HG02759 (cell line): ENCODE measurements at regions not wholly inside any gene's neighbourhood (a gene's known extent, or its start where the extent isn't known, plus 50 kb on each side); places are given as distances from the start of the nearest gene placed in this dataset.
"Not testable (repeated sequence)": the region's sequence is repeated elsewhere in the genome, so short reads cannot be mapped to it uniquely, and the experiment has no call there.

Experiments
- ATAC-seq: cut with Tn5 transposase; IDR thresholded peaks from one replicate; pipeline ENCODE4 v1.9.1; 2021; ENCODE audit warnings: mild to moderate bottlenecking, moderate library complexity; ENCODE audit not compliant: unreplicated experiment

DNA sequence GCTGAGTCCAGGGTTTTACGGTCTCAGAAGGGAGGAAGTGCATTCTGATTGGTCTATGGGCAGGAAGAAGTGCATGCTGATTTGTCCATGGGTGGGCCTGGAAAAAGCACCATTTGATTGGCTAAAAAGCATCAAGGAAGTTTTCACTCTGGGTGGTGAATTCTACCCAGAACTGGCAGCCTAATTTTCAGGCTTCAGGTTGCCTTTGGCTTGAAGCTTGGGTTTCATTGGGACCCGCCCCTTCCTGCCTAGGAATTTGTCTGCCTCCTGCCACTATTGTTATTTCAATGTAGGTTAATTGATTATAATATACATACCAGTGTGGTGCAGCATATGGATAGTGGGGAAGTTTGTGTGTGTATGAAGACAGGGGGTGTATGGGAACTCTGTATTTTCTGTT is 1355.9 kb downstream of the SI start:
- no peak for ATAC-seq

DNA sequence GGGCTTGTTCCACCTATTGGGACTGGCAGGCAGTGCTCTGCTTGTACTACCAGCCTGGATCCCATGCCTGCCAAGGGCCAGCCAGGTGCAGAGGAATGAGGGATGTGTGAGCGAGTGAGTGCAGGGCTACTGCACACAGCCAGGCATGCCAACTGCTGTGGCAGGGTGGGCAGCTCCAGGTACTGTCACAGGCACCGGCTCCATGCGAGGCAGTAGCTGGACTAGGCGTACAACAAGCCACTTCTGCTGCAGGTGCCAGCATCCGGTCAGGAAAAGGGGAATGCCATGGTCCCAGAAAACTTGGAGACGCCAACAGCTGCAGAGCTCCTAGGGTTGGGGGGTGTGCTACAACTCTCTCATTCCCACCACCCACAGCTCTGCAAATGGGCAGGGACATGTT is 1356.7 kb downstream of the SI start:
- no peak for ATAC-seq

DNA sequence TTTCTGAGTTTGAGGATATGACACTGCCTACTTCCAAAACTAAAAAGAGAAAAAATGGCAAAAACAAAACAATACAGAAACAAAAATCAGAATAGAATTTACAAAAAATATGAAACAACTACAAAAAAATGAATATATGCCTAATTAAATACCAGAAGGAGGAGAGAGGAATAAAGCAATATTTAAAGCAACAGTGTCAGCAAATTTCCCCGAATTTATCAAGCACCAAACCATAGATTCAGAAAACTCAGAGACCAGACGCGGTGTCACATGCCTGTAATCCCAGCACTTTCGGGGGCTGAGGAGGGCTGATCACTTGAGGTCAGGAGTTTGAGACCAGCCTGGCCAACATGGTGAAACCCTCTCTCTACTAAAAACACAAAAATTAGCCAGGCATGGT is 1360.9 kb downstream of the SI start:
- no peak for ATAC-seq

DNA sequence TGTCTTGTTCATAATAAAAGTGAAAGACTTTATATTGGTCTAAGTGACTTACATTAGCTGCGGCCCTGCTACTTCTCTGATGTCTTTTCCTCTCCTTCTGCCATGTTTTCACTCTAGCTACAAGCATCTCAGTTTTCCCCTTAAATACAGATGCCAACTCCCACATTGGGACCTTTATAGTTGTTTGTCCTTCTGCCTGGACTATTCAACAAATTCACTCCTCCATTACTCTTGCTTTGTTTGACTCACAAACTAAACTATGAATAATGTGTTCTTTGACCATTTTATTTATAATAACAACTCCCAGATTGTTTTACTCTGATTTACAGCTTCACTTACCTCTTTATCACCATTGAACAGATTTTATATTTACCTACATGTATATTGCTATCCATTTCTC is 1369.9 kb downstream of the SI start:
- ATAC-seq: no peak

DNA sequence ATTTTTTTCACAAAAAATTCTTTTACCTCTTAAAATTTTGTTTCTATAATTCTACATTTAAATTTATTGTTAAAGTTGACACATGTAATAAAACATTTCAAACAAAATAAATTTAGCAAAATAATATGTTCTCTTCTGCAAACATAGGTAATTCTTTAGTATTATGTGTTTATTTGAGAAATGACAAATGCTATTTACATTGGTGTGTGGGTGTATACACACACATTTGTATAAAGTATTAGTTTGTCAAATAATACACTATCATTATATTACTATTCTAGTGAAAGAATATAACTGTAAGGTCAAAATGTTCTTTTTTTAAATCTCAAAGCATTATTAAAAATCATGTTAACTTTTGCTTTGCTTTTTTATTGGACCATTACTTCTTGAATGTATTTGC is 1370.6 kb downstream of the SI start:
- ATAC-seq: no peak

DNA sequence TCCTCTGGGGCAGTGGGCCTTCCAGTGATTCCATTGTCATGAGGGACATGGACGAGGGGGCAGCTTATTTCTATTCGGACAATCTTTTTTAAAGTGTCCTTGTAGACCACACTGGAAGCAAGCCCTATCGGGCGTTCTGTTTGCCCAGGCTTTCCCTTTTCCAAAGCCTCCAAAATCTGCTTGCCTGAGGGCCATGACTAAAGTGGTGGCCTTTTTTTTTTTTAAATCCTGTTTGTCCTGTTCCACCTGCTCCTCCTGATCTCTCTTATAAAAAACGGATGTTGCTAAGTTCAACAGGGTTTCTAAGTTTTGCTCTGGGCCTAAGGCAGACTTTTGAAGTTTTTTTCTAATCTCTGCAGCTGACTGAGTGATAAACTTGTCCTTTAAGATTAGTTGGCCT is 1380.1 kb downstream of the SI start:
- ATAC-seq: not testable (repeated sequence)

DNA sequence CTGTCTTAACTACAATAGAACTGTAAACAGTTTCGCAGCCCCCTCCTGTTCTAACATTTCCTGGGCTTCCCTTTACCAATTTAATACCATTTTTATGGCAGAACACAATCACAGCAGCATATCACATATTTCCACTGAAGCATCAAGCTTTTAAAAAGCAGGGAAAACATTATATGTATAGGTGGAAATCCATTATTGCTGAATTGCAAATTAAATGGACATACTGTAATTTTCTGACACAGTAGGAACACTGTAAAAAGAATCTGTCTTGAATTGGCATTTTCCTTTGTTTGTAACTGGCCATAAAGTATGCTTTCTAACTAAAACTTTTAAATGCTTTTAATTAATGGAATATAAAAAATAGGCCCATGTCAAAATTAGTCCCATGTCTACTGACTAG is 1385.8 kb downstream of the SI start:
- ATAC-seq: no peak

DNA sequence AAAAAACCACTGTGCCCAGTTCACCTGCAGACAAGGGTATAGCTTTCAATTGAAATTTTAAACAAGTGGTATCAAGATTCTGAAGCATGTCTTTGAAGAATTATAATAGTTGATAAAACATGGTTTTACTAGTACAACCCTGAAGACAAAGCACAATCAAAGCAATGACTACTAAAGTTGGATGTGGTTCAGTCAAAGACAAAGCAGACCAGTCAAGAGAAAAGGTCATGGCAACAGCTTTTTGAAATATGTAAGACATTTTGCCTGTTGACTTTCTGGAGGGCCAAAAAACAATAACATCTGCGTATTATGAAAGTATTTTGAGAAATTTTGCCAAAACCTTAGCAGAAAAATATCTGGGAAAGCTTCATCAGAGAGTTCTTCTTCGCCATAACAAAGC is 1393.6 kb downstream of the SI start:
- ATAC-seq: no peak

DNA sequence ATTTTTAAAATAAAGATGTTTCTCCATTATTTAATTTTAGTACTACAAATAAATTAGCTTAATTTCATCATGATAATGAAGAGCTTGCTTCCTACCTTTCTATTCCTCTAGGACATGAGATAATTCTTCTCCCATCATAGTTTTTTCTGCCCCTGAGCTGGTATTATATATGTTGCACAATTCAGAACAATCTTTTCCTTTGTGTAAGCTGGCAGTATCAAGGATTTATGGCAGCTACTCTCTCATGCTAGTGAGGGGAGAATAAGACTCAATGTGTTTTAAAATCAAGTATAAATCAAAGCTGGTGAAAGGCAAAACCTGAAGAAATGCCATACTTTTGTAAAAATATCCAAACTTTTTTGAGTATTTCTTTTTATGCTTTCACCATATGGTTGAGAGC is 1405.3 kb downstream of the SI start:
- ATAC-seq: no peak

DNA sequence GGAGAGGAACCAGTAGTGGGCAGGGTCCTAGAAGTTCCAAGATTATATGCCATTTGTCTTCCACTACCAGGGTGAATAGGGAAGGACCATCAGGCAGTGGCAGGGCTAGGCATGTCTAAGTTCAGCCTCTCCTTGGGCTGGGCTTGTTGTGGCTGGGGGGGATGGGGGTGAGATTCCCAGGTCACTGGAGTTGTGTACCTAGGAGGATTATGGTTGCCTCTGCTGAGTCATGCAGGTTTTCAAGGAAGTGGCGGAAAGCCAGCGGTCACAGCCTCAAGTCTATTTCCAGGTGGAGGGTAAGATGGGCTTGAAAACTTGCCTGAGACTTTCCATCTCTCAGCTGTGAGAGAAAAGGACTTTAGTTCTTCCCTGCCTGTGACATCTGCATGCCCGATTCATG is 1407.1 kb downstream of the SI start:
- ATAC-seq: no peak

DNA sequence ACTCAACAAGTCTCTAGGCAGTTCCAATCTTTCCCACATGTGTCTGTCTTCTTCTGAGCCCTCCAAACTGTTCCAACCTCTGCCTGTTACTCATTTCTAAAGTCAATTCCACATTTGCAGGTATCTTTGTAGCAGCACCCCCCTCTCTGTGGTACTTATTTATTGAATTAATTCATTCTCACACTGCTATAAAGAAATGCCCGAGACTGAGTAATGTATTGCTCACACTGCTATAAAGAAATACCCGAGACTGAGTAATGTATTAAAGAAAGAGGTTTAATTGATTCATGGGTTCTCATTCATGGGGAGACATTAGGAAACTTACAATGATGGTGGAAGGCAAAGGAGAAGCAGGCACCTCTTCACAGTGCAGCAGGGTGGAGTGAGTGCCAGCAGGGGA is 1413.8 kb downstream of the SI start:
- ATAC-seq: no peak

DNA sequence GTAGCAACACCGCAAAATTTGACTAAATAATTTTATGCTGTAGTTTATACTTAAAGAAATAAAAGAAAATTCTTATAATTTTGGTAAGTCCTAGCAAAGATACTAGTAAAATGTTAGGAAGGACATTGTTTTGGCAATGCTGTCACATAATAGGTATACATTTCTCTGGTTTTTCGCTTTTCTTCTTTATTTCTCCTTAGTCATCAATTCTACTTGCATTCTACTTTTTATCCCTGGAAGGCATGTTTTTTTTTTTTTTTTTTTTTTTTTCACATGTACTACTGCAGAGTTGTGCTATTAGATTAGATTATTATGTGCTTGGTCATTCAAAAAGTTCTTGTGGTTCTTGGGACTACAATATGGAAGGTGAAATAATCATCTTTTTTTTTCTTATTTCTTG is 1421.2 kb downstream of the SI start:
- ATAC-seq: no peak

DNA sequence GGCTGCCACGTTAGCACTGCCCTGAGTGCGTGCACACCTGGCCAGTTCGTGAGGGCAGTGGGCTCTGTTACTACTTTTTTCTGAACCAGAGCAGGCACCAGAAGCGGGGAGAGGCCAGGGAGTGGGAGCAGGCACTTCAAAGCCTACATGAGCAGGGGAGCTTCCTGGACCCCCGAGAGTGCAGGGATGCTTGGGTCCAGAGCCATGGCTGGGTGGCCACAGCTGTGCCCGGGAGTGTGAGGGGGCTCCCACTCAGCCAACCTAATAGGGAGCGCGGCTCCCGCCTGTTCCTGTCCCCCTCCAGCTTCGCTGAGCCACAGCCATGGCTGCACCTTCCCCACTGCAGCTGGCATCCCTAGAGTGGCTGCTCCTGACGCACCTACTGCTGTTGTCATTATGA is 1423.3 kb downstream of the SI start:
- no peak for ATAC-seq

DNA sequence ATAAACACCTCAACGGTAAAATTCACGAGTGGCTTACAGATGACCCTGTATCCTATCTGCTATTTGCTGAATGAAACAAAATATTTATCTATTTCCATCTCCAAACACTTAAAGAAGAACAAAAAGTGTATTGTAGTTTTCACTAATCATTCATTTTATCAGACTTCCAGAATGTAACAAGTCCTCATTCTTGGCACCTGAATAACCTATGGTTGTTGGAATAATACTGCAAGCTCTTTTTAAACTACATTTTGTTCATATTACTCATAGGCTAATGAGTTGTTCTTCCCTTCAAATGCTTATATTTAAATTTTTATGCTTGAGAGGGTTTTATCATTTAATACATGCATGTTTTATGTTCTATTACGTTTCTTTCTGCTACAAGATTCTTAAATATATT is 1434.1 kb downstream of the SI start:
- no peak for ATAC-seq

DNA sequence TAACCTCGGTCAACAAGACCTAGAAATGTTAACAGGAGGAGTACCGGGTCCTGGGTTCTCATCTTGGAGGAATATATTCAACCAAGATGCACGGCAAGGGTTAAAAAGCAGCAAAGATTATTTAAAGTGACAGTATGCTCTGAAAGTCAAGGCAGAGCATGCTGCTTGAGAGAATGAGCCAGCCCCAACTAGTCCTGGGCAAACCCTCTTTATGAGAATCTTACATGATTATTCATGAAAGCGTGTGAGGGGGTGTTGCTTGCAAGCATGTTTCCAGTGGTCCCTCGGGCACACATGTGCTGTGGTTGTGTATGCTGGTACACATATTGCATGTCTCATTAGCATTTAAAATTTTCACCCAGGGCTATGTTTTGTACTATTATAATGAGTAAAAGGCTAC is 1445.6 kb downstream of the SI start:
- no peak for ATAC-seq

DNA sequence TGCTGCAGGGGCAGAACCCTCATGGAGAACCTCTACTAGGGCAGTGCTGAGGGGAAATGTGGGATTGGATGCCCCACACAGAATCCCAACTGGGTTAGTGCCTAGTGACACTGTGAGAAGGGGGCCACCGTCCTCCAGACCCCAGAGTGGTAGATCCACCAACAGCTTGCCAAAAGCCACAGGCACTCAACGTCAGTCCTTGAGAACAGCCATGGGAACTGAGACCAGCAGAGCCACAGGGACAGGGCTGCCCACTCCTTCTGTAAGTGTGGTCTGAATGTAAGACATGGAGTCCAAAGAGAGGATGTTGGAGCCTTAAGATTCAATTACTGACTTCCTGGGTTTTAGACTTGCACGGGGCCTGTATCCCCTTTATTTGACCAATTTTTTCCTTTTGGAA is 1451.5 kb downstream of the SI start:
- no peak for ATAC-seq

DNA sequence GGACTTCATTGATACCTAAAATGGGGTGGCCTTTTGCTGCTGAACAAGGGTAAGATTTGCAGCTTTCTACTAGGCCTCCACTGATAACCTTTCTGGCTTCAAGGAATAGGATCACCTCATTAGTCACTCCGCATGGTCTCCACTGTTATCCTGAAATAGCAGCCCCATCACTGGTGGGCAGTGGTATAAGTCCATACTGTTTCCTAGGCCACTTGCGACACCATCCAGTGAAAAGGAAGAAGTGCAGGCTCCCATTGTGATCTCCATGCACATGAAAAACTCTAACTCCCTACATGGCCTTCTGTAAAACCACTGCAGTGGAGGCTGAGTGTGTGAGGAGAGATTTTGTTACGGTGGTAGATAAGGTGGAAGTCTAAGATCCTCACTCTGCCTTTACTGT is 1455.9 kb downstream of the SI start:
- ATAC-seq: no peak

DNA sequence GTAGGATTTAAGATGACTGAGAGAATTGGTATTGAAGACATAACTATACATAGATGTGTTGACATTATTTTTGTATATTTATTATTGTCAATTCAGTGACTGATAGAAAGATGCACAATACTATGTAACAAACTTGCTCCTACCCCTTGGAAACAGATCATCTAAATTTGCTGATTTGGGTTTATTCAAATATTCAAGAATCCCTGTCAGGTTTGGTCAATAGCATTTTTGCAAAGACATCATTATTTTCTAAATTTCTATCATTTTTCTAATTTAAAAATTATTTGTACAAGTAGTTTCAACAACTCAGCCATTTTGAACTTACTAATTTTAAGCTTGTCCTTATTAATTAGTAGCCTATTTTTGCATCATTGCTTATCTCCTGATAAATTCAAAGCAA is 1463.4 kb downstream of the SI start:
- no peak for ATAC-seq

DNA sequence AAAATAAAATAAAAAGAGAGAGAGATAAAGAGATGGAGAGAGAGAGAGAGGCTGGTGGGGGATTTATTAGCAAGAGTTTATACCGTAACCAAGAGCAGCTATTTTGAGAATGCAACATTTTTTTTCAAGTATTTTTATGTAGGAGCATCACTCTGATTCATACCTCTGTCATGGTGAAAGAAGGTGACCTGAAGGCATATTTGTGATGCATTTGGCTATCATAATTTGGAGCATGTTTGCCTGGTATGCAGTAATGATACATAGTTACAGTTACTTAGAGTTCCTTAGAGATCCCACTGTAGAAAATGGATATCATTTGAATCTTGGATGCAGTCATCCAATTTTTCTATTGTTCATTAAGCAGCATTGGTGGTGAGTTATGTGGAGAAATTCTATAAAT is 1472.4 kb downstream of the SI start:
- ATAC-seq: no peak

DNA sequence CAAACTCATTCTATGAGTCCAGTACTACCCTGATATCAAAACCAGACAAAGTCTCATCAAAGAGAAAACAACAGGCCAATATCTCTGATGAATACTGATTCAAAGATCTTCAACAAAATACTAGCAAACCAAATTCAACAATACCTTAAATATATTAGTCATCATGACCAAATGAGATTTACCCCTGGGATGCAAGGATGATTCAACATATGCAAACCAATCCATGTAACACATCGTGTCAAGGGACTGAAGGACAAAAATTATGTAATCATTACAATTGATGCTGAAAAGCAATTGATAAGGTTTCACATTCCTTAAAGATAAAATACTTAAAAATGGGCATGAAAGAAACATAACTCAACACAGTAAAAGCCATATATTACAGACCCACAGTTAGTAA is 1476.9 kb downstream of the SI start:
- no peak for ATAC-seq

DNA sequence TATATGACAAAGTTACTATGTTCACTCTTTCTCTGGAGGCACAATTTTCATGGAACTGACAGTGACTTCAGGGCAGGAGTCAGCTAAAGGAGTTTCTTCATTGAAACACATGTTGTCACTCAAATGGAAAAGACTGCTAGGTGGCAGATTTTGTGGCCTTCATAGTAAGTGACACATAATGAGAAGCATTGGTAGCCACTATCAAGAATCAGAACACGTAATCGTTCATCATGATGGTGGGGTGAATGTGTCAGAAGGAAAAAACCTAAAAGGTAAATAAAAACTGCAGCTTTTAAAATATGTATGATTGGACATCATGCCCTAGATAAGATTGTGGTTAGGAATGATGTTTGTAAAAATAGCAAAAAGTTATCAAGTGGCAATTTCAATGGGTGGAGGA is 1491.0 kb downstream of the SI start:
- no peak for ATAC-seq

DNA sequence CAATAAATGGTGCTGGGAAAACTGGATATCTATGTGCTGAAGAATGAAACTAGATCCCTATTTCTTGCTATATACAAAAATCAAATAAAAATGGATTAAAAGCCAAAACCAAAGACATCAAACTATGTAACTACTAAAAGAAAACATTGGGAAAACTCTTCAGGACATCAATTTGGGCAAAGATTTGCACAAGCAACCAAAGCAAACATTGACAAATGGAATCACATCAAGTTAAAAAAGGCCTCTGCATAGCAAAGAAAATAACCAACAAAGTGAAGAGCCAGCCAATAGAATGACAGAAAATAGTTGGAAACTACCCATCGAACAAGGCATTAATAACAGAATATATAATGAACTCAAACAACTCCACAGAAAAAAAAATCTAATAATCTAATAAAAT is 1495.3 kb downstream of the SI start:
- no peak for ATAC-seq

DNA sequence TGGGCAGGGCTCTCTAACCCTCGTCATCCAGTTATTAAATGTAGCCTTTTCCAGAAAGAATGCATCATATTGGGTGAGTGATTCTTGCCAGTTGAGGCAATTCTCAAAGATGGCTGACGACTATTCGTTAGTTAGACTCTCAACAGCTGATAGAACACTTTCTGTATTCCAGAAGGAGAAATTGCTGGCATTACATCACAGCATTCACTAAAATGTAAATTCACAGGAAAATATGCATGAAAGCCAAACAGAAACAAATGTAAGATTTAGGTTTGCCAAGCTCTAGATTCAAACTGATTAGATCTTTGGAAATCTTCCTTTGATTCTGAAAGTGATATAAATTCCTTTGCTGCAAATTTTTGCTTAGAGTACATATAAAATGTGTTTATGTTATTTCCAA is 1501.0 kb downstream of the SI start:
- ATAC-seq: no peak

DNA sequence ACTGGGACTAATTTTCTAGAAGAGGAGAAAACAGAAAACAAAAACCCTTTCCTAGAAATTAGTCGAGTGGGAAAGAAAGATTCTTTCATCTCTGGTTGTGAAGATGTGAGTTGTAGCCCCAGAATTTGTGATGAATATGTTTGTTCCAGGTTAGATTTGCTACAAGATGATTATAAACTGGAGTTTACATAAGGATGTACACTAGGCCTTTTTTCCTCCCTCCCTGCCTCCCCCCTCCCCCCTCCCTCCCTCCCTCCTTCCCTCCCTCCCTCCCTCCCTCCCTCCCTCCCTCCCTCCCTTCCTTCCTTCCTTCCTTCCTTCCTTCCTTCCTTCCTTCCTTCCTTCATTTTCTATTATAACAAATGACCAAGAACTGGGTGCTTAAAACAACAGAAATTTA is 1502.0 kb downstream of the SI start:
- no peak for ATAC-seq
